ENCODE measurements at regions not wholly inside any gene's neighbourhood (a gene's known extent, or its start where the extent isn't known, plus 50 kb on each side); places are given as distances from the start of the nearest gene placed in this dataset.
A peak's percentile ranks its signal among the peaks of the same experiment; 100 is the strongest.

DNA sequence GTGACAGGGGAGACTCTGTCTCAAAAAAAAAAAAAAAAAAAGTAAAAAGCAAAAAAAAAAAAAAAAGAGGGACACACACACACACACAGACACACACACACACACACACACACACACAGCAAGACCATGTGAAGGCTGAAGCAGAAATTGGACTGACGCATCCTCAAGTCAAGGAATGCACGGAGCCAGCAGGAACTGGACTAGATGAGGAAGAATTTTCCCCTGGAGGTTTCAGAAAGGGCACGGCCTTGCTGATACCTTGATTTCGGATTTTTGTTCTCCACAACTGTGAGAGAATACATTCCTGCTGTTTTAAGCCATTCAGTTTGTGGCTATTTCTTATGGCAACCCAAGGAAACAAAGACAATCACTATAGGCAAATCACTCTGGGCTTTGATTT lies 176.9 kb upstream of the SALL4 start:
- DNase-seq (ENCODE audit: low spot score) (no peak), ATAC-seq (no peak)
- Mint-ChIP-seq H3K4me3 (no peak overlapping the region), H3K27ac (no peak overlapping the region), H3K9me3 (peaks cover 3% of the 10 kb centered on the region), H3K27me3 (no peaks in the 10 kb centered on the region), H3K4me1 (ENCODE audit: low read depth in 2 of 2) (peaks cover 0 to 3% of the 10 kb centered on the region in 2 donors), H3K36me3 (no peaks in the 10 kb centered on the region)

DNA sequence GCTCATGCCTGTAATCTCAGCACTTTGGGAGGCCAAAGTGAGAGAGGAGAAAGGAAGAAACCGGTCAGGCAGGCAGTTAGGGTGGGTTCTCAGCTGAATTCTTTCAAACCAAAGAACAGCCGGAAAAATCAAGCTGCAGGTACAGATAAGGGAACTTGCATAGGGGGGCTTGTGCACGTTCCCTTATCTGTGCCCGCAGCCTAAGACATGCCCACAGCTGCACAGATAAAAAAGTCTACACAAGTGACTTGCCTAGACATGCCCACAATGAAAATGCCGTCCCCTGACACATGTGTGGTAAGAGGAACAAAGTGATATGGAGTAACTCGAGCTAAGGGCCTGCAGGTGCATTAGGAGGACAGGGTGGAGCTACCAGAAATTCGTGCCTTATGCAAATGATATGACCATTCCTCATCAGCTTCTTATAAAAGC lies 175.8 kb upstream of the SALL4 start:
- no peak overlapping the region for H3K27ac Mint-ChIP-seq
- no peak for DNase-seq (ENCODE audit: low spot score)

GRCh38 chr20:51972056-51972455 lies 169.7 kb upstream of the SALL4 start:
- ATAC-seq: no peak
- peaks cover 0 to 3% of the 10 kb centered on the region in 2 donors for H3K4me1 Mint-ChIP-seq (ENCODE audit: low read depth in 2 of 2)
- H3K27me3 Mint-ChIP-seq: no peaks in the 10 kb centered on the region
- H3K9me3 Mint-ChIP-seq: peaks cover 3% of the 10 kb centered on the region
- peak overlapping the region in 1 of 2 donors; percentile 10 for H3K27ac Mint-ChIP-seq
- H3K36me3 Mint-ChIP-seq: no peaks in the 10 kb centered on the region
- H3K4me3 Mint-ChIP-seq: no peak overlapping the region
- DNase-seq (ENCODE audit: low spot score): no peak

More for the DNA sequence above, 175.8 kb upstream of the SALL4 start:
- H3K4me3 Mint-ChIP-seq: no peak overlapping the region
- ATAC-seq: no peak
- no peaks in the 10 kb centered on the region for H3K36me3 Mint-ChIP-seq
- peaks cover 0 to 3% of the 10 kb centered on the region in 2 donors for H3K4me1 Mint-ChIP-seq (ENCODE audit: low read depth in 2 of 2)
- H3K9me3 Mint-ChIP-seq: peaks cover 3% of the 10 kb centered on the region
- no peaks in the 10 kb centered on the region for H3K27me3 Mint-ChIP-seq

GRCh38 chr20:51970858-51971257 lies 168.5 kb upstream of the SALL4 start:
- DNase-seq (ENCODE audit: low spot score): no peak
- ATAC-seq: no peak
- no peaks in the 10 kb centered on the region for H3K36me3 Mint-ChIP-seq
- no peak overlapping the region for H3K4me3 Mint-ChIP-seq
- H3K27me3 Mint-ChIP-seq: no peaks in the 10 kb centered on the region
- H3K27ac Mint-ChIP-seq: no peak overlapping the region
- no peaks in the 10 kb centered on the region for H3K9me3 Mint-ChIP-seq
- peaks cover 0 to 6% of the 10 kb centered on the region in 2 donors for H3K4me1 Mint-ChIP-seq (ENCODE audit: low read depth in 2 of 2)

GRCh38 chr20:51969191-51969590 lies 166.9 kb upstream of the SALL4 start:
- Mint-ChIP-seq H3K27ac (no peak overlapping the region), H3K27me3 (no peaks in the 10 kb centered on the region), H3K9me3 (no peaks in the 10 kb centered on the region), H3K4me3 (no peak overlapping the region), H3K36me3 (no peaks in the 10 kb centered on the region), H3K4me1 (ENCODE audit: low read depth in 2 of 2) (peaks cover 0 to 6% of the 10 kb centered on the region in 2 donors)
- ATAC-seq (no peak), DNase-seq (ENCODE audit: low spot score) (no peak)

GRCh38 chr20:51968151-51968550 lies 165.8 kb upstream of the SALL4 start:
- Mint-ChIP-seq H3K27ac (peak overlapping the region in 1 of 2 donors; percentile 20), H3K4me1 (ENCODE audit: low read depth in 2 of 2) (peaks cover 0 to 6% of the 10 kb centered on the region in 2 donors), H3K36me3 (no peaks in the 10 kb centered on the region), H3K9me3 (no peaks in the 10 kb centered on the region), H3K27me3 (no peaks in the 10 kb centered on the region), H3K4me3 (no peak overlapping the region)
- DNase-seq (ENCODE audit: low spot score): no peak
- no peak for ATAC-seq

GRCh38 chr20:51966296-51966971 lies 164.1 kb upstream of the SALL4 start:
- Mint-ChIP-seq H3K9me3 (no peaks in the 10 kb centered on the region), H3K4me3 (no peak overlapping the region), H3K27ac (peak overlapping the region in 1 of 2 donors; percentile 63), H3K4me1 (ENCODE audit: low read depth in 2 of 2) (peaks cover 0 to 6% of the 10 kb centered on the region in 2 donors), H3K36me3 (no peaks in the 10 kb centered on the region), H3K27me3 (peaks cover 0 to 6% of the 10 kb centered on the region in 2 donors)
- DNase-seq (ENCODE audit: low spot score): peak; percentile 62
- peak in 1 of 2 donors; percentile 77 for ATAC-seq

DNA sequence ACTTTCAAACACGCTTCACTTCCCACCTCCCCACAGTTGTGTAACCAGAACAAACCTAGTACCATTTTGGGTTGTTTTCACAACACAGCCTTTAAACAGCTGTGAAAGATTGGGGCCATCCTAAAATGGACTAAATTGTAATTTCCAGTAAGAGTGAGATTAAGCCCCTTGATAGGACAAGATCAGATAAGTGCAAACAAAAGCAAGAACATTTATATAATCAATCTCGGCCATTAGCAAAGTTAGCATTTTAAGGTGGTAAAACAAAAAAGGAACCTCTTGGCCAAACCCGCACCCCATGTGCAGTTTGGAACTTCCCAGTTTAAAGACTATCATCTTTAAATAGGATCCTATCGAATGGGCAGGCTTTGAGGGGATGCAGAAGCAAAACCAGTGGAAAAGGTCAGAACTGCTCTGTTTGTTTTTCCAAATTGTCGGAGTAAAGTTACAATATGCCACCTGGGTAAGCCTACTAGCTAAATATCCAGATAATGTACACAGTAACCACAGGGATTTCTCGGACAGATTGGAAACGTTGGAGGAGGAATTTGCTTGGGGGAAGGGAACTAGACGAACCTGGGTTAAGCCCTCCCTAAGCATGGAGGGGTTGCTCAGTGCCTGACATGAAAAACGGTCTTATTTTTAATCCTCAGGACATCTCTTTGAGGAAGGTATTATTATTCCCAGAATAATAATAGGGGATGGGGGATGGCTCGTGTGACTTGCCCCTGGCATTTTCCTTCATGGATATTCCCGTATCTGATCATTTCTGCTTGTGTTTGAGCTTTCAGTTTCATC lies 159.8 kb upstream of the SALL4 start:
- no peak overlapping the region for H3K4me3 Mint-ChIP-seq
- no peak overlapping the region for H3K27ac Mint-ChIP-seq
- DNase-seq (ENCODE audit: low spot score) (no peak), ATAC-seq (no peak)
- no peaks in the 10 kb centered on the region for H3K36me3 Mint-ChIP-seq
- peaks cover 0 to 9% of the 10 kb centered on the region in 2 donors for H3K4me1 Mint-ChIP-seq (ENCODE audit: low read depth in 2 of 2)
- peaks cover 12 to 14% of the 10 kb centered on the region in 2 donors for H3K27me3 Mint-ChIP-seq
- H3K9me3 Mint-ChIP-seq: no peaks in the 10 kb centered on the region

- no peak overlapping the region for H3K27ac Mint-ChIP-seq
- H3K4me3 Mint-ChIP-seq: no peak overlapping the region
- peaks cover 0 to 4% of the 10 kb centered on the region in 2 donors for H3K4me1 Mint-ChIP-seq (ENCODE audit: low read depth in 2 of 2)
- H3K36me3 Mint-ChIP-seq: no peaks in the 10 kb centered on the region
- H3K9me3 Mint-ChIP-seq: no peaks in the 10 kb centered on the region
- ATAC-seq (no peak), DNase-seq (ENCODE audit: low spot score) (no peak)
- peaks cover 12 to 14% of the 10 kb centered on the region in 2 donors for H3K27me3 Mint-ChIP-seq
These were observed 157.8 kb upstream of the SALL4 start for GRCh38 chr20:51960047-51960675.

- ATAC-seq: no peak
- Mint-ChIP-seq H3K9me3 (no peaks in the 10 kb centered on the region), H3K4me3 (no peak overlapping the region), H3K27ac (no peak overlapping the region), H3K36me3 (no peaks in the 10 kb centered on the region), H3K27me3 (peaks cover 12 to 14% of the 10 kb centered on the region in 2 donors), H3K4me1 (ENCODE audit: low read depth in 2 of 2) (peaks cover 0 to 4% of the 10 kb centered on the region in 2 donors)
- DNase-seq (ENCODE audit: low spot score): no peak
These were observed 156.8 kb upstream of the SALL4 start for GRCh38 chr20:51959066-51959542.

DNA sequence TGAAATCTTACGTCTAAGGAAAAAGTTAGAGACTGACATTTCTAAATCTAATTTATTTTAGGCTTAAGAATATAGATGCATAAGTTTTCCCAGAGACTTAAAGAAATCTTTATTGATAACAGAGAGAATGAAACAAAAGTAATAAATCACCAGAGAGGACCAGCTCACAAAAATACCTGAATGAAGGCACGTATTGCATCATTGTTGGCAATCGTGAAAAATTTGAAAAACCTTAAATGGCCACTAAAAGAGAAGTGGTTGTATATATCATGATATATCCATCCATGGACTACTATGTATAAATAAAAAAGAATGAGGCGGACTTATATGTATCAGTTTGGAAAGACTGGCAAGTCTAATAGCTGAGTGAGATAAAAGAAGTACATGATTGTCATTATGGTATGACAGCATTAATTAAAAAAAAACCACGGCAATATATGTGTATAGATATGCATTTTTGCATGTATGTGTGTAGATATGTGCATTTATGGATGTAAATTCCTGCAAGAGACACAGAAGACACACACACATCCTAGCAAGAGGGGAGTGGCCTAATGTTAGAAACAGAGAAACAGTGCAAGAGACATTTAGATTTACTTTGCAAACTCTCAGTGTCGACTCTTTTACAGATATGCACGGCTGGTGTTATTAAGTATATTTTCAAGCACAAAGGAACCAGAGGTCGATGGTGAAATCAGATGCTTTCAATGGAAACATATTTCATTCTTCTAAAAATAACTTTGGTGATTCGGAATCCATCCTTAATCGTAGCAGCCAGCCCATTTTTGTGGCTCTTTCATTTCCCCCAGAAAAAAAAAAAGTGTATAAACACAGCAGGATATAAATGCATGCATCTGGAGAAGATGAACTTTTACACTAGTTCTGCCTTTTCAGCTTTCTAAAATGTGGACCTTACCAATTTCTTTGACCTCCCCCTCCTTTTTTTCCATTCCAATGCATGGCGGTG lies 156.1 kb upstream of the SALL4 start:
- H3K9me3 Mint-ChIP-seq: no peaks in the 10 kb centered on the region

DNA sequence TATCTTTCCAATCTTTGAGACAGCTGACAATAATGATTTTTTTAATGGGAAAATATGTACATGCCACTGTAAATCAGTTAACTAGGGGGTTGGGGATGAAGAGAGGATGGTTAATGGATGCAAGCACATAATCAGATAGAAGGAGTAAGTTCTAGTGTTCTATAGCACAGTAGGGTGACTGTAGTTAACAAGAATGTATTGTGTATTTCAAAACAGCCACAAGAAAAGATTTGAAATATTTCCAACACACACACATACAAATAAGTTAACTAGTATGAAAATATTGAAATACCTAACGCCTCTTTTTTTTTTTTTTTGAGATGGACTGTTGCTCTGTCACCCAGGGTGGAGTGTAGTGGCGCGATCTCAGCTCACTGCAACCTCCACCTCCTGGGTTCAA lies 153.4 kb upstream of the SALL4 start:
- no peak for DNase-seq (ENCODE audit: low spot score)
- Mint-ChIP-seq H3K4me1 (ENCODE audit: low read depth in 2 of 2) (peaks cover 0 to 6% of the 10 kb centered on the region in 2 donors), H3K4me3 (no peak overlapping the region), H3K36me3 (no peaks in the 10 kb centered on the region), H3K9me3 (no peaks in the 10 kb centered on the region), H3K27ac (no peak overlapping the region), H3K27me3 (peaks cover 8 to 12% of the 10 kb centered on the region in 2 donors)
- no peak for ATAC-seq

More for the DNA sequence above, 156.1 kb upstream of the SALL4 start:
- H3K36me3 Mint-ChIP-seq: no peaks in the 10 kb centered on the region
- peaks cover 12 to 14% of the 10 kb centered on the region in 2 donors for H3K27me3 Mint-ChIP-seq
- ATAC-seq: no peak
- H3K4me1 Mint-ChIP-seq (ENCODE audit: low read depth in 2 of 2): peaks cover 0 to 6% of the 10 kb centered on the region in 2 donors
- no peak overlapping the region for H3K4me3 Mint-ChIP-seq
- DNase-seq (ENCODE audit: low spot score): no peak
- H3K27ac Mint-ChIP-seq: no peak overlapping the region
